GM19452 (cell line): ENCODE measurements at regions not wholly inside any gene's neighbourhood (a gene's known extent, or its start where the extent isn't known, plus 50 kb on each side); places are given as distances from the start of the nearest gene placed in this dataset.

Source experiments
- ATAC-seq: cut with Tn5 transposase; IDR thresholded peaks from one replicate; pipeline ENCODE4 v1.9.1; 2021; ENCODE audit not compliant: unreplicated experiment

DNA sequence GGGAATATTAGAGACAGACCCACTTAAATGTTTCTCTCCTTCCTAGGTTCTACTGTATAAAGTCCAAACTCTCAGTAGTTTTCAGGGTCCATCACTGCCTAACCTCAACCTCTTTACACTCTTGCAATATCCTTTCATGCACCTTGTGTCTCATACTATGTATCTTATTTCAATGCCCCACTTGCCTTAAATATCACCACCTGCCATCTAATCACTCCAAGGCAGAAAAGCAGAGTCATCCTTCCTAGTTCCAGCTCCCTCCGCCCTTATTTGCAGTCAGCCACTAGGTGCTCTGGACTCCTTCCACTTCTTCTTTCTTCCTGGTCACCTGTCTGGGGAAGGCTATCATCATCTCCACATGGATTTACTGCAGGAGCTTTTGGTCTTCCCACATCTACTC is 322.0 kb downstream of the MFSD1 start:
- no peak for ATAC-seq

DNA sequence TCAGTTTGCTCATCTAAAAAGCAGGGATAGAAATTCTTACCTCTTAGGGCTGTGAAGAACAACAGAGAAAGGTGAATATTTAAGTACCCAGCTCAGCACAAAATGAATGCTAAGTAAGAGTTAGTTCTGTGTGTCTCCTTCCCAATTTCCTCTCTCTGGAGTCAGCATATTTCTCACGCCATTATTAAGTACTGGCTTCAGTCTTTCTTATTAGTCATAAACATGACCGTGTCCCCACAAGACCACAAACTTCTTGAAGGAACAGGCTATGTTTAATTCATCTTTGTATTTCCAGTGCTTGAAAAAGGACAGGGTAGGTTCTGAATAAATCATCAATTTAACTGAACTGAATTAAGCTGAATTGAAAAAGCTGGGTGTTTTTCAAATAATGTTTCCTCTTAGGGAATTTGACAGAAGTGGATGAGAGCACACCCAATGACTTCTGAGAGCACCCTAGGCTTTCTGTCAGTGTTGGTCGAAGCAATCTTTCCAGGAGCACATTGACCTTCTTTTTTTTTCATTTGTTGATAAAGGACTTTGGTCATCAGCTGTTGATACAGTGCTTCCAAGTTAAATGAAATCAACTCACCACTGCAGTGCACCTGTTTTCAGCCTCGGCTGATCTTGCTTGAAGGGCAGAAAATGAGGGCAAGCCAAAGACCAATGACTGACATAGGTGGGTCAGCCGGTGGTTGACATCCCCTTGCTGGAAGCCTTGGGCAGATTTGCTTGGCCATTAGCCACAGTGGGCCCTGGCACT is 324.6 kb downstream of the MFSD1 start:
- ATAC-seq, result no peak

DNA sequence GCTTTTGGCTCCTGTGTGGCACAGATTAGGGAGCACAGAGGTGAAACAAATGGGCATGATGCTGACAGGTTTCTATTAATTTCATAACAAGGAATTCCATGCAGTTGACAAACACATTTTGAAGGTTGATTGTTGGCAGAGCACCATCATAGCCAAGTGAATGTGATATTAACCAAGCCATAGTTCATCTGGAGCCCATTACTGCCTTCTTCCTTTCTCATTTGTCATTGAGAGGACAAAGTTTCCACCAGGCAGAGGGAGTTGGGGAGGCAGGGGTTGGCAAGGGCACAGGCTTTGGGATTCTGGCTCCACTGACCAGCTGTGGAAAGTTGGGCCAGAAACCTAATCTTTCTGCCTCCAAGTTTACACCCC is 325.2 kb downstream of the MFSD1 start:
- ATAC-seq, result no peak

- ATAC-seq, result no peak
These were observed 326.8 kb downstream of the MFSD1 start for GRCh38 chr3:159128628-159129027.

DNA sequence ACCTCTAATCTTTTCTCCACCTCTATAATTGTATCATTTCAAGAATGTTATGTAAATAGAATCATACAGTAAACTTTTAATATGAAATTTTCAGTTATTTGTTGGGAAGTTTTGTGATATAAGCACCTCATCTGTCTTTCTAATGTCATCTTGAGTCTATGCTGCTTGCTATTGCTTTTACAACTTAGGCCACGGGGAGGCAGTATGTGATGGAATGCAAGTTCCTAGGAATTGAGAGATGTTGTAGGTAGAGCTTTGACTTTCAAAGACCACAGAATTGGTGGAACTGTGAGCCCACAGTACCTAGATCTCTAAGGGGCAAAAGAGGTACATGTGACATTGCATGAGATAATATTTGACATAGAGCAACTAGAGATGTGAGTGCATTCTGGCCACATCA is 328.3 kb downstream of the MFSD1 start:
- no peak for ATAC-seq

DNA sequence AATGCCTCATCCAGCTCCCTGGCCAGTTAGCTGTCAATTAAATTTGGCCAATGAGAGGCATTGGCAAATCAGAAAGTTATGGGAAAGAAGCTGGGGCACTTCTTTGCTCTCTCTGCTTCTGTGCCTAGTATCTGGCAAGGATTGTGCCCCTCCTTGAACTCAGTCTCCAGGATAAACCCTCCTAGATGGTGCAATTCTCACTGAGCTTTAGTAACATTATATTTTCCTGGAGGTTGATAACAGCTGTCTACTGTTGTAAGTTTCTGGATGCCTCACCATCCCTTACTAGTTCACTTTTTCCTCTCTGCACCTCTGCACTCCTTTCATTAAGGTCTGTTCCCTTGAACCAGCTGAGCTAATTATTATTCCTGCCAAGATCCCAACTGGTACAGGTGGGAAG is 329.5 kb downstream of the MFSD1 start:
- ATAC-seq, result no peak

DNA sequence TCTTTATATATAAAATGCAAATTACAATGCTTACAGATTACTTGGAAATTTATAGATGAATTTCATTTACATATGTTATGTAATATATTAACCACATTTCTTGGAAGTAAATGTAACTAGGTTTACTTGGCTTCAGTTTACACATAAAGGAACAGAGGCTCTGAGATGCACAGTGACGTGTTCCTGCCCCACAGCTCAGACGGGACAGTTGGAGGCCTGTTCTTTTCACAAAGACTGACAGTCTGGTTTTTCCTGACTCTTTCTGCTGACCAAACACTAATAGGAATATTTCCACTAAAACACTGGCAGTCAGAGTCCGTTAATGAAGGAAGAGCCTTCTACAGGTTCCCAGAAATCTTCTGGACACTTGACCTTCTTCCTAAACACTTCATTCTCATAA is 336.1 kb downstream of the MFSD1 start:
- no peak for ATAC-seq

DNA sequence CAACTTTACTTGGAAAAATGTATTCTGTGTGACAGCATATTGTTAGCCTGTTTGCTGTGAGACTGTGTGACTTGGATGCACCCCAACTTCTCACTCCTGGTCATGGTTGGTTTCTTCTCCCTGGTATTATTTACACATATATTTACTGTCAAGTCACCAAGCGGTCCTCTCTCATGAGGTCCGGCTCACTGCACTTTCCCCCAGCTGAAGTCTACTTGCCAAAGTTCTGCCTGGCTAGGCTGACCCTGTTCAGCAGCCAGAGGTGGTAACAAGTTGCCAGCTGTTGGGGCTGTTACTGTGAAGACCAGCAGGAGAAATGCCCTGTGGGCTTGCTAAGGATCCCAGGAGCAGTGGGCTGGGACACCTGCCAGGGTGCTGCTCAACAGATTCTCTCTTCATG is 337.5 kb downstream of the MFSD1 start:
- ATAC-seq, result no peak

DNA sequence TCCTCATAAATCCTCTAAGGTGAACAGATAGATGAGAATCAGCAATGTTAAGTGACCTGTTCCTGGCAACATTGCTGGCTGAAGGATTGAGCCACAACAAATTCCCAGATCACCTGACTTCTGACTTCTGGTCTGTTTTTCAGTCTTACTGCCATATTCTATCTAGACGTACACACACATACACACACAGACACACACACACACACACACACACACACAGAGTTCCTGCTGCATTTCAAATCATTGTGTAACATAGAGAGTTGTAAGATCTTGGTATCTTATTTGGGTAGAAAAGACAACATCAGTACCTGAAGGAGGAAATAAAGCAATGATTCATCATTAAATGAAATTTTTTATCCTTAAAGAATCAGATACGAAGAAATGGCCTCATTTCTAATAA is 342.6 kb downstream of the MFSD1 start:
- no peak for ATAC-seq

DNA sequence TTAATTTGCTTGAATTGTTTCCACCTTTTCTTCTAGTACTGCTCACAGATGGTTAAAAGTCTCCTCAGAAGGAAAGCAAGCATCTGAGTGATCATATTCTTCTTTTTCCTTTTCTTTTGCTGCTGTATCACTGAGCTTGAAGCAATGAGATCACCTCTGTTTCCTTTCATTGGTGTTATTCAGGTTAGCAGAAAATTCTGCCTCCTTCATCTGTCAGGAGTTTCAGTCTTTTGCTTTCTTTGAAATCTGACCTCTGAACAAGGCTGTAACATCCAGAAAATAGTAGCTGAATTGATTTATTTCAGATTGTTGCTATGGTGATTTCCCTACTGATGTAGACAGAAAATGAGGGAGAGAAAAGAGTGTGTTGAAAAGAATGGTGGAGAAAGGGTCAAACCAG is 343.0 kb downstream of the MFSD1 start:
- no peak for ATAC-seq

DNA sequence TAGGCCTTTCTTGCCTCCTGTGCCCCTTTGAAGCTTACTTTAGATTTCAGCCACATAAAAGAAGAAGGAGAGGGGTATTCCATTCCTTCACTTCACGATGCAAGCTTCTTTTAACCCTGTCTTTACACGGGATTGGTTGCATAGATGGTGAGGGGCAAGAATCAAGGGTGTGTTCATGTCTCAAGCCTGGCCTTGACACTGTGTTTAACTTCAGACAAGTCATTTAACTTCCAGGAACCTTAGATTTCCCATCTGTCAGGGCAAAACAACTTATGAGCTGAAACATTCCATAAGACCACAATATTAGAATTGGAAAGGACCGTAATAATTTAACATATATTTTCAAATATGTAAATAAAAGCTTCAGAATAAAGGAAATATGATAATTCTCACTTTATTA is 344.5 kb downstream of the MFSD1 start:
- ATAC-seq, result no peak

DNA sequence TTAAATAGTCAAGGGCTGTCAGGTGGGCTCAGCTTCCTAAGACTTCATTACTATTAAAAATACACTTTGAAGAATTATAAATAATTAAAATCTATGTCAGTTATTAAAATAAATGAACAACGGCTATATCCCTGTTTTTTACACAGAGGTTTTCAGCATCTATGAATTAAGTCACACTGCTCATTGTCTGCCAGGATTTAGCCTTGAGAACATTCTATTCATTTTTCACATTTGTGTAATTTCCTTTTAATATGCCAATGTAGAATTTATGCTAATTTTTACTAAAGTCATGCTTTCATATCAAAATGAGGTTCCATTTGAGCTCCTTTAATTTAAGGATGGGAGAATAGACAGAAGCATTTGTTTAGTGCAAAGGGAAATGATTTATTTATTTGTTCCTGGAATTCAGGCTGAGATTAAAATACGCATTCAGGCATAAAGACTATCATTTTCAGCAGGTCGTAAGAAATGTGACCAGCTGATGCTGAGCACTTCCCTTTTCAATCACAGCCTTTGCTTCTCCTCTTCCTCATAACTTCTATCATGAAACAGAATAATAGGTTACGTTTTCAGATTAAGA is 345.1 kb downstream of the MFSD1 start:
- ATAC-seq, result no peak

DNA sequence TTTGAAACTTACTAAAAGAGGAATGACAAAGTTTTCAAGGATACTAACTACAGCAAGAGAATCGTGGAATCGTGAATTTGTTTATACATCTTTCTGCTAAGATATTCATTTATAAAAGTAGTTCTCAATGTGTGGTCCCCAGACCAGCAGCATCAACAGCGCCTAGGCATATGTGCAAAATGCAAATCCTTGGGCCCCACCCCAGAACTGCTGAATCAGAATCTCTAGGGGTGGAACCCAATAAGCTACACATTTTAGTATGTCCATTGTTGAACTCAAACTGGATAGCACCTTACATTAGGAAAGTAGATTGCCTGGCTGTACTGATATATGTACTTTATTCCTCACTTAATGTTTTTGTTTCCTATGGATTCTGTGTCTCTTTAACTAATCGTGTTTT is 346.0 kb downstream of the MFSD1 start:
- ATAC-seq, result no peak

- no peak for ATAC-seq
These were observed 346.6 kb downstream of the MFSD1 start for GRCh38 chr3:159148466-159148865.

- ATAC-seq, result no peak
These were observed 347.3 kb downstream of the MFSD1 start for GRCh38 chr3:159149131-159149530.

DNA sequence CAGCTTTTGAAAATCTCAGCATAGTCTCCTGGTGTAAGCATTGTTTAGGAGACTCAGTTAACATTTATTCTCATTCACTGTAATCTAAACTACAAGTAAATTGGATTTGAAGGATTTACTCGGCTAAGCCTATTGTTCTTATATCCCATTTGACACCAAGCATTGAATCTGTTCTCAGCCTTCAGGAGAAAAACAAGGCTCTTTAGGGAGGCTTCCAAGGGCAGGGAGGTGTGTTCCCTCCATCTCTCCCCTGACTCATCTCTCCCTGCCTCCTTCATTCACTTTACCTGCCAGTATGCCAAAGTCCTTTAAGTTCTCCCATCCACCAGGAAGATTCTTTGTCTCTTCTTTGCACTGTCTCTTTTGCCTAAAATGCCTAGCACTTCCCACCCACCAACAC is 347.8 kb downstream of the MFSD1 start:
- no peak for ATAC-seq

DNA sequence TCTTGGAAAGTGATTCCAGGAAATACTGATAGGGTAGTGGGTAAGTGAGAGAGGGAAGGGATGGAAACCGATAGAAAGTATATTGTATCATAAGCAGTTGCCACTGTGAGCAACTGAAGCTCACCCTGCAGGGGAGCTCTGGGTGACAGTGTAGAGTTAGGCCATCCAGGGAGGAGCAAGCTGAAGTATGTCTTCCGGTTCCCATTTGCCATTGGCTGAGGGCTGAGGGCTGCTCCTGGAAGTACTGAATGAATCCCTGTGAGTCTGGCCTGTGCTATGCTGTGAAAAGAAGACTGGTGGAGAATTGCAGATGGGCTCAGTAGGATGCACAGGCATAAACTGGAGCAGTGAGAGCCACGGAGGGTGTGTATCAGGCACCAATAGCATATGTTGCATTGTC is 348.3 kb downstream of the MFSD1 start:
- no peak for ATAC-seq

DNA sequence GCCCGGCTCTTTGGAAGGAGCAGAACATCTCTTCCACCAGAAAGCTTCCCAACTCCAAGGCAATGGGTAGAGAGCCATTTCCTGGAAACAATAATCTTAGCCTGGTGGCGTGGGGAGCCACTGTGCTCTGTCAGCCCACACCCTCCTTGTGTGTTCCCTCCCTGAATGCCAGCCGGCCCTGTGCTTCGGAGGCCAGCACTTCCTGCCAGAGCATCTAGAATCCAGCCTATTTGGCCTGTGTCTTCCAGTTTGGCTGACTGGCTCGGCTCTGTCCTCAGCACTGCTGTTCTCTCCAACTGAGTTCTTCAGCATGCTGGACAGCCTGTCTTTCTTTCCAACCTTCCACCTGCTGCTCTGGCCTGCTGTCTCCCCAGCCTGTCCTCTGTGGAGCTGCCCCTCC is 349.3 kb downstream of the MFSD1 start:
- no peak for ATAC-seq

DNA sequence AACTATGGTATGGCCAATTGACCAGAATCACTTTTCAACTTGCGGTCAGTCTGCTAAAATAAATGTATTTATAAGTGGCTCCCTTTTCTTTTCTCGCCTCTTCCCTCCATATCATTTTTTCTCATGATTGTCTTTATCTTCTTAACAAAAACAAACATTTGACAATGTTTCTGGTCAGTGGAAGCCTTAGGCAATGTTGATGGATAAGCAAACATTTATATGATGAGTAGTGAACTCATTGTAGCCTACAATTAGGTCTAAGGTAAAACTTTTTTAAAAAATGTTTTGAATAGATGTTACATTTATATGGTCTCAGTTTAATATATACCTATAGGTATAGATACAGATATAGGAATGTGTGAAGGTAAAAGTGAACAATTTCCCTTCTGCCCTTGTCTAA is 355.4 kb downstream of the MFSD1 start:
- ATAC-seq, result no peak

DNA sequence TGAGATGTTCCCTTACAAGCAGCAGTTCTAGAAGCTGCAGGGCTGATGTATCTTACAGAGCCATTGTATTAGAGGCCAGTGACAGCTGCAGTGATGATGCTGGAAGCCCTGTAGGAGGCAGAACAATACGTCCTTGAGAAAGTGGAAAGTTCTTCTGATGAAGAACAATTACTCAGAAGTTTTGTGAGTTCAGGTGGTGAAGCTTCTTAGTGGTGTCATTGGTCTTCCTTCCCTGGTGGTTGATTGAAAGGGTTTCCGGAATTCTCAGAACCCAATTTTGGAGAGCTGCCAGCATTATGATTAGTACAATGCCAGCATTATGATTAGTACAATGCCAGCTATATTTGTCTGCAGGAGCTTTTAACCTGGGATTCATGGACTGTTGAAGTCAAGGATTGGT is 356.4 kb downstream of the MFSD1 start:
- no peak for ATAC-seq

- no peak for ATAC-seq
These were observed 356.9 kb downstream of the MFSD1 start for GRCh38 chr3:159158801-159159200.

- ATAC-seq, result no peak
These were observed 357.7 kb downstream of the MFSD1 start for GRCh38 chr3:159159546-159159945.

DNA sequence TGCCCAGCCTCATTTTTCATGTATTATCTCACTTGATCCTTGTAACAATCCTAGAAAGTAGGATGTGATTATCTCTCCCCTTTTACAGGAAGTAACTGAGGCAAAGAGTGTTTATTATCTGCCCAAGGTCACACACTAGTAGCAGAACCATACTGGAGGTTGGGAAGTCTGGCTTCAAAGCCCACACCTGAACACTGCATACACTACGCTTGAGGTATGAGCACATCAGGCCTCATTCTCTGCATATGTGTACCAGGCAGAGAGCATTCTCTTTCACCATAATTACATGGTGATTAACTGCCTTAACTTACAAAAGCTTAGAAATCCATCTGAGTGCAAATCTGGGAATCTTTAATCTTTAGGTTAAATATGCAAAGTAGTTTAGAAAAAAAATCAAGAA is 361.8 kb downstream of the MFSD1 start:
- ATAC-seq, result no peak
